Transverse colon (tissue), 4 donors: ENCODE measurements at regions not wholly inside any gene's neighbourhood (a gene's known extent, or its start where the extent isn't known, plus 50 kb on each side); places are given as distances from the start of the nearest gene placed in this dataset.

Experiments
- DNase-seq: peaks from one replicate; pipeline ENCODE4 v3.0.0-alpha.2; 2019
- H3K27ac ChIP-seq, 4 donors: fragments of 200-600 bp; sonication (generic); 2 replicates each; pipeline ENCODE4 v1.5.1; 2016 to 2018; ENCODE audit warnings: inconsistent platforms in 4 of 4
- H3K27me3 ChIP-seq: fragments of 200-600 bp; sonication (generic); 2 replicates; pipeline ENCODE4 v1.5.1; 2017; ENCODE audit warnings: inconsistent platforms
- H3K36me3 ChIP-seq, 4 donors: fragments of 200-600 bp; sonication (generic); 2 replicates each; pipeline ENCODE4 v1.5.1; 2017 to 2019; ENCODE audit warnings: inconsistent platforms in 4 of 4
- H3K4me1 ChIP-seq, 4 donors: fragments of 200-600 bp; sonication (generic); 2 replicates each; pipeline ENCODE4 v1.5.1; 2017 to 2020; ENCODE audit warnings: inconsistent platforms in 4 of 4
- H3K4me3 ChIP-seq, 4 donors: fragments of 200-600 bp; sonication (generic); 1 replicate in 1 of 4; 2 replicates in 3 of 4; pipeline versions ENCODE4 v1.5.1 to v1.6.1; 2017 to 2019; ENCODE audit warnings: inconsistent platforms in 4 of 4
- H3K9me3 ChIP-seq, 2 donors: fragments of 200-600 bp; sonication (generic); 2 replicates each; pipeline ENCODE4 v1.5.1; 2017 to 2019; ENCODE audit warnings: inconsistent platforms in 2 of 2
- EP300 ChIP-seq: sonication (generic); formaldehyde crosslinking; IDR thresholded peaks from one replicate; pipeline ENCODE4 v1.6.1; 2017; ENCODE audit warnings: antibody characterized with exemption, low read depth
- POLR2A ChIP-seq: fragments of 450-650 bp; IDR thresholded peaks from one replicate; pipeline ENCODE4 v1.6.1; 2016; ENCODE audit warnings: antibody characterized with exemption, mild to moderate bottlenecking, moderate library complexity
- POLR2AphosphoS5 ChIP-seq, 3 donors: sonication (generic); formaldehyde crosslinking; IDR thresholded peaks; one replicate each; pipeline ENCODE4 v1.6.1; 2016; ENCODE audit warnings: antibody characterized with exemption in 3 of 3
- WGBS, 2 donors: methylation state at CpG; one replicate each; pipeline ENCODE4 v1.1.5; 2018; ENCODE audit warnings: low coverage in 1 of 2; 5-methylcytosine and 5-hydroxymethylcytosine counted together
- in situ Hi-C, 4 donors: fragments of 200-750 bp; cut with MboI; loops; one replicate each; pipeline versions ENCODE4 v1.15.0 to v1.15.1; 2017; ENCODE audit warnings: low sequenced_read_pairs in 3 of 4, low pct_ligation_motif_present in 1 of 4, low pct_unique_long_range_greater_than_20kb in 1 of 4
- intact Hi-C: fragments of 100-400 bp; cut with DNase I; formaldehyde crosslinking; loops from one replicate; pipeline ENCODE4 v1.15.1; 2023; ENCODE audit warnings: low total_unique reads
- TF ChIP-seq, protein P1 (sequence below), 5 experiments: fragments of 200-600 bp in 3 of 5; fragments of 450-650 bp in 2 of 5; sonication (generic) in 3 of 5; IDR thresholded peaks; 1 replicate in 2 of 5; 2 replicates in 3 of 5; pipeline ENCODE4 v1.5.1; 2016 to 2017; ENCODE audit warnings: antibody characterized with exemption in 5 of 5, inconsistent platforms in 3 of 5, mild to moderate bottlenecking in 2 of 5, moderate library complexity in 1 of 5

DNA sequence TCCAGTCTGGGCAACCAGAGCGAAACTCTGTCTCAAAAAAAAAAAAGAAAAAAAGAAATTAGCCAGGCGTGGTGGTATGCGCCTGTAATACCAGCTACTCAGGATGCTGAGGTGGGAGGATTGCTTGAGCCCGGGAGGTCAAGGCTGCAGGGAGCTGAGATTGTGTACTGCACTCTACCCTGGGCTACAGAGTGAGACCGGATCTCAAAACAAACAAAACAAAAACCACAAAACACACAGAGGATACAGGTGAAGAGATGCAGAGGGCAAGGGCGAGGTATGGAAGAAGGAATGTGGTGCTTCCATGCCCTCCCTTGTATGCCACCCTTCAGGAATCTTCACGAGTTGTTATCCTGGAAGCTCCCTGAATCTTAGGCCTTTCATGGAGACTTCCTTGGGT lies 68.5 kb downstream of the NDUFS5 start:
- no peak for DNase-seq
- no peak overlapping the region for H3K4me3 ChIP-seq
- no peaks in the 10 kb centered on the region for H3K27me3 ChIP-seq
- no peak overlapping the region for H3K27ac ChIP-seq
- H3K4me1 ChIP-seq: peaks cover 0 to 18% (median 2%) of the 10 kb centered on the region in 4 donors
- in situ Hi-C loops: loop anchor here in 2 of 4 donors (25.0 kb wide), 1 partner anchor 443 kb away; no protein-coding TSS in a partner anchor
- TF ChIP-seq POLR2AphosphoS5 (IDR thresholded peaks at IDR 0.05) (no peak), POLR2A (no peak), EP300 (no peak)
- TF ChIP-seq, protein P1, sequence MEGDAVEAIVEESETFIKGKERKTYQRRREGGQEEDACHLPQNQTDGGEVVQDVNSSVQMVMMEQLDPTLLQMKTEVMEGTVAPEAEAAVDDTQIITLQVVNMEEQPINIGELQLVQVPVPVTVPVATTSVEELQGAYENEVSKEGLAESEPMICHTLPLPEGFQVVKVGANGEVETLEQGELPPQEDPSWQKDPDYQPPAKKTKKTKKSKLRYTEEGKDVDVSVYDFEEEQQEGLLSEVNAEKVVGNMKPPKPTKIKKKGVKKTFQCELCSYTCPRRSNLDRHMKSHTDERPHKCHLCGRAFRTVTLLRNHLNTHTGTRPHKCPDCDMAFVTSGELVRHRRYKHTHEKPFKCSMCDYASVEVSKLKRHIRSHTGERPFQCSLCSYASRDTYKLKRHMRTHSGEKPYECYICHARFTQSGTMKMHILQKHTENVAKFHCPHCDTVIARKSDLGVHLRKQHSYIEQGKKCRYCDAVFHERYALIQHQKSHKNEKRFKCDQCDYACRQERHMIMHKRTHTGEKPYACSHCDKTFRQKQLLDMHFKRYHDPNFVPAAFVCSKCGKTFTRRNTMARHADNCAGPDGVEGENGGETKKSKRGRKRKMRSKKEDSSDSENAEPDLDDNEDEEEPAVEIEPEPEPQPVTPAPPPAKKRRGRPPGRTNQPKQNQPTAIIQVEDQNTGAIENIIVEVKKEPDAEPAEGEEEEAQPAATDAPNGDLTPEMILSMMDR (IDR thresholded peaks at IDR 0.05): no peak
- intact Hi-C loops: loop anchor here (5.0 kb wide), 1 partner anchor 443 kb away; no protein-coding TSS in a partner anchor
- H3K9me3 ChIP-seq: no peaks in the 10 kb centered on the region
- 81 to 83% methylated on average over 4 to 7 of the region's 7 CpGs for WGBS, 2 donors
- H3K36me3 ChIP-seq: no peaks in the 10 kb centered on the region

DNA sequence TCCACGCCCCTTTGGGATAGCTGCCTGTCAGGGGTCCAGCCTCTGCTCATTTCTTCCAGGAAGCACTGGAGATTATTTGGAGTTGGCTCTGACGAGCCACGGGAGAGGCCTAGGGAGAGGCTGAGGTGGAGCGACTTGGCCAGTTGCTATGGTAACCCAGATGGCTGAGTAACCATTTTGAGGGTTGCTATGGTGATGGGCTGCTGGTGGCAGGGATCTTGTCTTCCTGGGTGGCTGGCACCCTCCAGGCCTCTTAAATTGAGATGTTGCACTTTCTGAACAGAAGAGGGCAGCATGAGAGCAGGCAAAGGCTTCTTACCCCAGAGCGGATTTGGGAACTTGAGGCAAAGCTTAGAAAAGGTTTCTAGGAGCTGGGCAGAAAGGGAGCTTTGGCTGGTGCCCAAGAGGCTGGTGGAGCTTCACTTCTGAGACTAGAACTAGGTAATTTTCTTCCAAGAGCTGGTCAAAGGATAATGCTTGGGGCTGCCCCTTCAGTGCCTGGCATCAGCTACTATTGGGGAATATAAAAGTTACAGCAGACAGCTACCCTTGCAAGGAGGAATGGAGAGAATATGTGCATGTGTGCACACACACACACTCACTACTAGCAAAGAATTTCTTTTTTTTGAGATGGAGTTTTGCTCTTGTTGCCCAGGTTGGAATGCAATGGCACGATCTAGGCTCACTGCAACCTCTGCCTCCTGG lies 72.5 kb downstream of the NDUFS5 start:
- Histone ChIP-seq H3K27me3 (no peaks in the 10 kb centered on the region), H3K9me3 (no peaks in the 10 kb centered on the region), H3K4me1 (peaks cover 0 to 22% (median 4%) of the 10 kb centered on the region in 4 donors), H3K36me3 (no peaks in the 10 kb centered on the region), H3K4me3 (no peak overlapping the region), H3K27ac (no peak overlapping the region)
- intact Hi-C loops (loop anchor here (5.0 kb wide), 1 partner anchor 439 kb away; no protein-coding TSS in a partner anchor), in situ Hi-C loops (loop anchor here in 2 of 4 donors (25.0 kb wide), 1 partner anchor 439 kb away; no protein-coding TSS in a partner anchor)
- 18 to 100% methylated on average over 1 to 6 of the region's 6 CpGs for WGBS, 2 donors
- TF ChIP-seq, protein P1 (IDR thresholded peaks at IDR 0.05): peak; percentile 62 to 73 (median 70)
- TF ChIP-seq EP300 (no peak), POLR2AphosphoS5 (IDR thresholded peaks at IDR 0.05) (no peak), POLR2A (no peak)
- peak; percentile 56 for DNase-seq

DNA sequence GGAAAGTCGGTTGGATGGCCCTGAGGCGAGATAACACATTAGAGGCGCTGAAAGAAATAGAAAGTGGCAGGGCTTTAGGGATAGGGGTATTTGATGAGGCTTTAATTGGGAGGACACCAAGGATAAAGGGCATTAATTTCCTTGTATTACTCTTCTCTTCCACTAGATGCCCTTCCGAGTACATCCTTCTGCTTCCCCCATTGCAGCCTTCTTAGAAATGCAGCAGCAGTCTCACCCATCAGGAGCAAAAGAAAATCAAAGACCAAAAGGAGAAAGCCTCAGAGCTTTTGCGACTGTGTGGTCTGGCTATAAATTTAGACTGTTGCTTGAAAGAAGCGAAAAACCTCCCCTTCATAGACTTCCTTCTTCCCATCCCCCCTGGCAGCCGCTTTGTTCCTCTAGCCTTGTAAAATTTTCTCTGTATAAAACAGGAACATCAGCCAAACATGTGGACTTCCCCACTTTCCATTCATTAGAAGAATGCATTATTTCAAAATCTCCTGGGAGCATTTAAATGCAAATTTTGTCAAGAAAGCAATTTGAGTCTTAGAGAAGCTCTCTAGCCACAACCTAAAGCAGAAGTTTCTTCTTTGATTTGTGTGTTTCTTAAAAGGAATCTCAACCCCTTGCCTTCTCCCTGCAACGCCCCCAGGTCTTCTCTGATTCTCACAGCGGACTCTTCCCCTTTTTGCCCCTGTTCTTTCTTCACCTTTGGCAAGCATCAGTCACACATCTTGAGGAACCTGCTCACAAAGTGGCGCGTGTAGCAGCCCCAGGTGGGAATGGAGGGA lies 76.6 kb downstream of the NDUFS5 start:
- TF ChIP-seq POLR2A: no peak
- no peak for TF ChIP-seq EP300
- TF ChIP-seq, protein P1 (IDR thresholded peaks at IDR 0.05): peak; percentile 64 to 92 (median 73)
- DNase-seq: peak; percentile 30
- H3K27ac ChIP-seq: peak overlapping the region; percentile 92 to 97 (median 96)
- intact Hi-C loops: loop anchor here (10.0 kb wide), 1 partner anchor 312 kb away; no protein-coding TSS in a partner anchor
- H3K4me1 ChIP-seq: peaks cover 16 to 50% (median 21%) of the 10 kb centered on the region in 4 donors
- WGBS, 2 donors: 16 to 32% methylated on average over 8 to 11 of the region's 11 CpGs
- no peaks in the 10 kb centered on the region for H3K27me3 ChIP-seq
- no peaks in the 10 kb centered on the region for H3K36me3 ChIP-seq
- in situ Hi-C loops: loop anchor here (5.0 to 10.0 kb wide), 5 partner anchors 82 to 432 kb away; no protein-coding TSS in a partner anchor
- no peaks in the 10 kb centered on the region for H3K9me3 ChIP-seq
- no peak overlapping the region for H3K4me3 ChIP-seq
